C1 segment of cervical spinal cord (tissue), 14 donors: ENCODE measurements at regions not wholly inside any gene's neighbourhood (a gene's known extent, or its start where the extent isn't known, plus 50 kb on each side); places are given as distances from the start of the nearest gene placed in this dataset.

Experiments
- DNase-seq, 14 donors: peaks; one replicate each; lab custom pipeline; 2025; lab: John Stamatoyannopoulos, UW

GRCh38 chr11:115017529-115017928 lies 339.2 kb downstream of the NXPE2 start:
- DNase-seq: no peak

DNA sequence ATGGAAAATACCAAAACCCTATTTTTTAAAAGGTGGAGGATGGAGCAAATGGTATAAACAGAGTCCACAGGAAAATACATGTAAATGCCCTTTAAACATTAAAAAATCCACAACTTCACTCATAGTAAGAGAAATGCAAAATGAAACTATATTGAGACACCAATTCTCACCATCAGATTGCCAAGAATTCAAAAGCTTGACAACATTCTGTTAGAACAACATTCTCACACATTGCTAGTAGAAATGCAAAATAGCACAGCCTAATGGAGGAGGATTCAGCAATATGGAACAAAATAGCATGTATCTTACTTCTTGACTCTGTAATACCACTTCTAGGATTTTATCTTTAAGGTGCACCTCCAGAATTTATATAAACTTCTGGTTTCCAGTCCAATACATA lies 351.8 kb downstream of the NXPE2 start:
- DNase-seq: no peak

DNA sequence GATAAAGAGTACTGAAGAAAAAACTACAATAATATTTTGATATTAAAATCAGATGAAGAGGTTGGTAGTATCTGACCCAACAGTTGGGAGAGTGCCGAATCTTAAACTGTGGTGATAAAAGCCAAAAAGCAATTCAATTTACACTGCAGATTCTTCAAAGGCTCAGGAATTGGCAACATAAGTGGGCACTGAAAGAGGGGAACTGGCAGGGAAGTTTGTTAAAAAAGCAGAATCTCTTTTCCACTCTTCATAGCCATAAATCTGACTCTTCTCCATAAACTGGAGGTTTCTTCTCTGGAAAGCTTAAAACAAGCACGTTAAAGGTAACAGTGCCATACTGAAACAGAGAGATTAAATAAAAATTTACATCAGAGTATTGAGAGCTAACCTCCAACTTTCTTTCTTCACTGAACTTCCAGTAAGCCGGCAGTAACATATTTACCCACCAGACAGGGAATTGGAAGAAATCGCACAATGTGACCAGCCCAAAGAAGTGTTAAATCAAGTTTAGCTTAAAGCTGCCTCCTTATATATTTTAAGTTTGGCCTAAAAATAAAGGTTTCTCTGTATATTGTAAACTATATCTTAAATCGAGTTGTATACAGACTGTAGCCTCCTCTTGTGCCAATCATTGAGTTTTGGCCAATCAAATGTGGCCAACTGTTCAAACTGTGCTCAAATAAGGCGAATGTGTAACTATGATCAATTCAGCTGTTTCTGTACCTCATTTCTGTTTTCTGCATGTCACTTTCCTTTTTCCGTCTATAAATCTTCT lies 358.3 kb downstream of the NXPE2 start:
- no peak for DNase-seq

DNA sequence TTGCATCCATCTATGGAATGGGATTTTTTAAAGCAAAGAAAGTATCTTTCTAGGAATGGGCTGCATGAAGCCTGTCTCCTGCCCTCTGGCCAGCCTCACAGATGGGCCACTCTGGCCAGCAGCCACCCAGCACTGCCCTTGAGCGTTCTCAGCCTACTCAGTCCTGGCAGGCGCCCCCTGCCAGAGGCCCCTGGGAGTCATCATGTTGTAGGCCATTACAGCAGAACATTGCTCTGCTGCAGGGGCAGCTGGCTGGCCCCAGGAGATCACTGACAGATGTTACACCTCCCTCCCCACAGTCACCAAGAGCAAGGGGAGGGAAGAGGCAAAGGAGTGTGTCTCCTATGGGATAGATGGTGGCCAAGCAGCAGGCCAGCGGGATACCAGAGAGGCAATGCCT lies 363.7 kb downstream of the NXPE2 start:
- DNase-seq: peak in 1 of 14 donors; percentile 32

- no peak for DNase-seq
Measured at GRCh38 chr11:115047631-115048030, 369.3 kb downstream of the NXPE2 start.

DNA sequence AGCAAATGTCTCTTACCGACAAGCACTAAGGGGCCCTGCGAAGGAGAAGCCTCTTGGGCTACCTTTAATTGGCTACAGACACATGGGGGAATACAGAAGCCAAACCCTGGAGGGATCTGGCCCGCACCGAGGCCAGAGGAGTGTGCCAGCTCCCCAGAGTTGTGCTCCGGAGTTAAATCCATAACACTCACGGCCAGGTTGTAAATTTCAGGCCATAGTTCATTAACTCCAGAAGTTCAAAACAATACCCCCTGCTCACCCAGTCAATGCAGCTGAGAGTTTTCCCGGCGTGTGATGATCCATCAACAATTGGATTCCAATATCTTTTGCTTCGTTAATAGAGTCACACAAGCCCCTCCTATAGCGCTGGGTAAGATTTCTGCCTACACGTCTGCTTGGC lies 371.5 kb downstream of the NXPE2 start:
- DNase-seq: no peak

- DNase-seq: no peak
Measured at GRCh38 chr11:115050756-115051155, 372.4 kb downstream of the NXPE2 start.

GRCh38 chr11:115051938-115052590 lies 373.7 kb downstream of the NXPE2 start:
- peak in 1 of 14 donors; percentile 52 for DNase-seq

DNA sequence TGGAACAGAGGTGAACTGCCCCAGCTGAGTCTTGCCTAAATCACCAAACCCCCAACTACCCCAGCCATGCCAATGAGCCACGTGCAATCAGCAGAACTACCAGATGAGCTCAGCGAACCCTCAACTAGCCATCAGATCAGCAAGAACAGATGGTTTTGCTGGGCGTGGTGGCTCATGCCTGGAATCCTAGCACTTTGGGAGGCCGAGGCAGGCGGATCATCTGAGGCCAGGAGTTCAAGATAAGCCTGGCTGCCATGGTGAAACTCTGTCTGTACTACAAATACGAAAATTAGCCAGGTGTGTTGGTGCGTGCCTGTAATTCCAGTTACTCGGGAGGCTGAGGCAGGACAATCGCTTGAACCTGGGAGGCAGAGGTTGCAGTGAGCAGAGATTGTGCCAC lies 374.3 kb downstream of the NXPE2 start:
- no peak for DNase-seq

DNA sequence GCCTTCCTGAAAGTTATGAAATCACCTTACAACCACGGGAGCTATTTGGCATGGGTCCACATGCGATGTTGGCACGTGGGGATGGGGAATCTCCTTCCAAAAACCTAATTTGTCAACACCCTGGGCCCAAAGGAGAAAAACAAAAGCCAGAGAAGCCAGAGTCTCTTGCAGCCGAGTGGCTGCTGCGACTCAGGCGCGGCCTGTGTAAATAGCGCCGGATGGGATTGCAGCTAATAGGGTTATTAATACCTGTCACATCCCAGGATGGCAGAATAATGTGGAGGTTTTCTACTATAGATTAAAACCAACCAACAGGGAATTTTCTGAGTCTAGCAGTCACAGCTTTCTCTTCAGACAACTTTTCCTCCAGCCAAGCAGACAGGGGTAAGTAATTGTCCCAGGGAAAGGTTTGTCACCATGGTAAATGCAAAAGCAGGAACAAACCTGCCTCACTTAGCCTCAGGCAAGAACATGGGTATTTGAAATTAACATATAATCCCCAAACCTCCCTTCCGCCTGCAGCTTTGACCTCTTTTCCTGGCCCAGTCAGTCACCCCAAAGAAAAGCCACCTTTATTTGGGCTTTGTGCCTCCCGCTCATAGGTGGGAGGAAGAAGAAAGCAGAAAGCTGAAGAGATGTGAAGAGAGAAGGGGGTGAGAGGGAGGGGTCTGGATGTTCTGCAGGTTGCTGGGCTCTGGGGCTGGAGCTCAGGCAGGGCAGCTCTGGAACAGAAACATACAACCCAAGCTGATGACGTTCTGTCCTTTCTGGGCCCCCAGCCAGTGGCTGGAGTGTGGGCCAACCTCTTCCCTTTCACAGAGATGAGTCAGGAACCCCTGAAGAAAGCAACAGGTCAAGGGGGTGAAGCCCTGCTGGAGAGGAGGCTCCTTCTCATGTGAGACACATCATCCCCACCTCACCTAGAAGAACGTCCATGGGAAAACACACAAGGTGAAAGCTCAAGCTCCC lies 376.5 kb downstream of the NXPE2 start:
- DNase-seq: peak in 7 of 14 donors; percentile 2 to 50 (median 14)

- DNase-seq: no peak
Measured at GRCh38 chr11:115056514-115056913, 378.2 kb downstream of the NXPE2 start.

DNA sequence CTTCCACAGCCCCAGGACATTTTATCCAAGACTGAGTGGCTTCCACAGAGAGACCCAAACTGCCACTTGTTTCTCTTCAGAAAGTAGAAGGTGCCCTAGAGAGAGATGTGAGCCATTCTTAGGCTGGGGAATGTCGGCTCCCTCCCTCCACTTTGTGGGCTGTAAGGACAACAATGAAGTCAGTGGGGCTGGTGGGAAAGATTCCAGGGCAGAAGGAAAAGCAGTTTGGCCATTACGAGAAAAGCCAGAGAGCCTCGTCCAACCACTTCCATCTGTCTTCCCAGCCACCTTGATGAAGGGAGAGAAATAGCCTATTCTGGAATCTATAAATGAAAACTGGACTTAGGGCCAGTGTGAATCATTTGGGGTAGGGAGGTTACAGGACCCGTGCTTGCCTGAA lies 382.5 kb downstream of the NXPE2 start:
- no peak for DNase-seq

DNA sequence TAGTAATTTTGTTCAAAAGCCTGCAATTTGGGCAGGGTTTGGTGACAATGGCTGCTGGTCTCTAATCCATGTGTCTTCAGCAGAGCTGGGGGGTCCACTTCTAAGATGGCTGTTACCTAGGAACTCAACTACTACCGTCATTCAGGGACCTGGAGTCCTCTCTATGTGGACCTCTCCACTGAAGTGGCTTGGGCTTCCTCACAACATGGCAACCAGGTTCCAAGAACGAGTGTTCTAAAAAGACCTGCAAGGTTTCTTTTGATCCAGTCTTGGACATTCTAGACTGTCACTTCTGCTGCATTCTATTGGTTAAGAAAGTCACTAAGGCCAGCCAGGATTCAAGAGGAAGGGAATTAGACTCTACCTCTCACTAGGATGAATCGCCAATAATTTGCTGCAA lies 387.0 kb downstream of the NXPE2 start:
- DNase-seq: no peak

DNA sequence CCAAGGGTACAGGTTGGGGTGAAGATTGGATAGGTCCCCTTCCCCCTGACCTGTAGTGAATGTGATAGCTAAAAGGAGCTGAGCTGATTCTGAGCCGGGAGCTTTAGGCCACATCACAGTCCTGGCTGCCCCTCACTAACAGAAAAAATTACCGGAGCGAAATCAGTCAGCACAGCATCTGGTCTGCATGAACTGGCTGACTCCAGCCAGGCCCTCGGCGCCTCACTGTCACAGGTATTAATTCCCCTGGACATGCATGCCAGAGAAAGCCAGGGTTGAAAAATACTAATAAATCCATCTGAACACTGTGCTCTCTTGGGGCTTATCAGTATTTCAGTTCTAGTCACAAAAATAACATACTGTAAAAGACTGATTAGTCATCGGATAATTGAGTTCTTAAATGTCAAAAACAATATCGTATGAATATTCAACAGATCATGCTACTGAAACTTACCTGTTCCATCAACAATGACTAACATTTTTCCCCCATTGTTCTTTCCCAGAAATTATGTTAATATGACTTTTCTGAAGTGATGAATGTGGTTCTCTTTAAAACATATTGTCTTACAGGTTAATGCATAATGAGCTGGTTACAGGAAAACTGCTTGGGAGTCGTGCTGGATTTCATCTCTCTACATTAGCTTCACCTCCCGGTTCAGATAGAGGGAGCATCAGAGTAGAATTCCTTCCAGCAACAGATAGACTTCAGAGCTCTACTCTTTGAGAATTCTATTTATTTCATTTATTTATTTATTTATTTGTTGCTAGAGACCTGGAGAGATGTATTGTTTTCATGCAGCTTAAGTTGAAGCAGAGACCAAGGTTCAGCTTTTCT lies 387.7 kb downstream of the NXPE2 start:
- DNase-seq: no peak

DNA sequence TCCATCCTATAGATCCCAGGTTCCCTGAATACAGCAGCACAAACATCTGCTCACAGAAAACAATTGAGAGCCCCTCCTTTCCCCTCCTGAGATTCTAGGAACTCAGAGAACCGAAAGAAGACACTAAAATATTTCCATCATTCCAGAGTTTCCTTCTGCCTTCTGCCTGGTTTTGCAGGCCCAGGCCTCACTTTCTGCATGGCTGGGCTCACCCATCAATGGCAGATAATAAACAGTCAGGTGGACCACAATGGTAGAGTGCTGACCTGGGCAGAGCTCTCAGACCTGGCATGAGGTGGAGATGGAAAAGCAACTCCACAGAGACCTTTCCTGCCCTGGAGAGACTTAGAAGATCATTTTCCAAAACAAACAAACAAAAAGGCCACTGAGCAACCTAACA lies 389.1 kb downstream of the NXPE2 start:
- no peak for DNase-seq

GRCh38 chr11:115067900-115068530 lies 389.7 kb downstream of the NXPE2 start:
- DNase-seq: no peak

DNA sequence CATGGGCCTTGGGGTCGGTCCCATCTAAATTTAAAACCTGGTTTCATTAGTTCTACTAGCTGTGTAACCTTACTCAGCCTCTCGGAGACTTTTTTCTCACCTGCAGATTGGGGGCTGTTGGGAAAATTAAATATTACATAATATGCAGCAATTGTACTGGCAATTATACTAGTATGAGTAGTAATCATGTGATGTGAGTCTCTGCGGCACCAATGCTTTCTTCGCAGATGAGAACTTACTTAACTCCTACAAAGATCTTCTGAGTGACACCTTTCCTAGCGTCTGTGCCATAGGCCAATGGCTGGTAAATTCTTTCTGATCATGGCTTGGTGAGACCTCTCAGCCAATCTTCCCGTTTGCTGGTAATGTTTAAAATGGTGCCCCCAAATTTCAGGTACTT lies 391.3 kb downstream of the NXPE2 start:
- no peak for DNase-seq

- DNase-seq: no peak
Measured at GRCh38 chr11:115075356-115075755, 397.0 kb downstream of the NXPE2 start.

- DNase-seq: no peak
Measured at GRCh38 chr11:115077740-115078139, 399.4 kb downstream of the NXPE2 start.
